ENCODE measurements at regions not wholly inside any gene's neighbourhood (a gene's known extent, or its start where the extent isn't known, plus 50 kb on each side); places are given as distances from the start of the nearest gene placed in this dataset.

DNA sequence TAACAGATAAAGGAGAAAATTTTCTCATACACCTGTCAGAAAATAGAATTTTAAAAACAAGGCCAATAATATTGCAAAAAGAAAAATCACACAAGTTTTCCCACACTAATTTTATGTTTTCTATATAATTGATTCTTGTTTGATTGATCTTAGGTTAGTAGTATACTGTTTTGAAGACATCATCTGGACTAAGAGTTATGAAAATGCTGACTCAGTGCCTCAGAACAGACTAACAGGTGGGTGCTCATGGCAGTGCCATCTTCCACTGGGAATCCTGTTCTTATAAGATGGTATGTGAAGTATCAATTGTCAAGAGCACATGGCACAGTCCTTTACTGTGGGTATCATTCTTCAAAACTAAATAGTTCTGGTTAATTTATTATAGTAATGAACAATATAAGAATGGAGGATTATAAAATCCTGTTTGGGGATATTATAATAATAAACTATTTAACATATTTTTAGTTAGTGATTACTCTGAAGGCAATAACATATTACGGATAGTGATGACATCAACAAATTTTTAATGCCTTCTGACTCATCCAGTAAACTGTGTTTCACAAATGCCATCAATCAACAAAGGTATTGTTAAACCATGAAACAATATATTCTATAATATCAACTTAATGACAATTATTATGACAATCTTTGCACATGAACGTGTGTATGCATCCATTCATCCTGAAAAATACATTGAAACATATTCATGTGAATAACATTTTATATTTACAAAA lies 384.6 kb upstream of the KHDRBS2 start:
- no peaks in the 10 kb centered on the region for H3K4me1 ChIP-seq (ENCODE audit: control insufficient read depth, insufficient read depth, low read length)
- H3K36me3 ChIP-seq (ENCODE audit: control insufficient read depth, insufficient read depth, low read length) = no peaks in the 10 kb centered on the region
- no peak overlapping the region for H3K27ac ChIP-seq (ENCODE audit: low read depth, low read length)
- H3K9me3 ChIP-seq (ENCODE audit: control insufficient read depth, insufficient read depth, low read depth, low read length) = no peaks in the 10 kb centered on the region
- H3K9ac ChIP-seq (ENCODE audit: low read length) = no peak overlapping the region
- no peak overlapping the region for H3K4me3 ChIP-seq (ENCODE audit: low read depth, low read length)
- H3K27me3 ChIP-seq (ENCODE audit: control insufficient read depth, insufficient read depth, low read length) = no peaks in the 10 kb centered on the region

DNA sequence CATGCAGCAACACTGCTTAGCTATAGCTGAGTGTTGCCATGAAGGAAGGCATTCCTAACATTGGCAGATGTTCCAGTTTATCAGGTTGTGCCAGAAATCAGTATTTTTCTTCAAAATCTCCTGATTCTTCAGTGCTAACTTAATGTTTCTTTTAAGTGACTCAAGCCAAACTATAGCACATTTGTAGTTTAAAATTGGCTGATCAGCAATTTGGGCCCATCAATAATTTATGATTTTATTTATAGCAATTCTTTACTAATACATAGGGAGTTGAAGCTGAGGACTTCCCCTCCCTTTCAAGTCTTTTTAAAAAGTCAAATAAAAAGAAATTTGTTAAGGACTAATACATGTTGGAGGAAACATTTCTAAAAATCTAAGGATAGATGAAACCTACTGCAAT lies 383.8 kb upstream of the KHDRBS2 start:
- H3K4me3 ChIP-seq (ENCODE audit: low read depth, low read length) = no peak overlapping the region
- H3K9me3 ChIP-seq (ENCODE audit: control insufficient read depth, insufficient read depth, low read depth, low read length) = no peaks in the 10 kb centered on the region
- H3K27ac ChIP-seq (ENCODE audit: low read depth, low read length) = no peak overlapping the region
- no peaks in the 10 kb centered on the region for H3K36me3 ChIP-seq (ENCODE audit: control insufficient read depth, insufficient read depth, low read length)
- H3K27me3 ChIP-seq (ENCODE audit: control insufficient read depth, insufficient read depth, low read length) = no peaks in the 10 kb centered on the region
- no peaks in the 10 kb centered on the region for H3K4me1 ChIP-seq (ENCODE audit: control insufficient read depth, insufficient read depth, low read length)
- H3K9ac ChIP-seq (ENCODE audit: low read length) = no peak overlapping the region

DNA sequence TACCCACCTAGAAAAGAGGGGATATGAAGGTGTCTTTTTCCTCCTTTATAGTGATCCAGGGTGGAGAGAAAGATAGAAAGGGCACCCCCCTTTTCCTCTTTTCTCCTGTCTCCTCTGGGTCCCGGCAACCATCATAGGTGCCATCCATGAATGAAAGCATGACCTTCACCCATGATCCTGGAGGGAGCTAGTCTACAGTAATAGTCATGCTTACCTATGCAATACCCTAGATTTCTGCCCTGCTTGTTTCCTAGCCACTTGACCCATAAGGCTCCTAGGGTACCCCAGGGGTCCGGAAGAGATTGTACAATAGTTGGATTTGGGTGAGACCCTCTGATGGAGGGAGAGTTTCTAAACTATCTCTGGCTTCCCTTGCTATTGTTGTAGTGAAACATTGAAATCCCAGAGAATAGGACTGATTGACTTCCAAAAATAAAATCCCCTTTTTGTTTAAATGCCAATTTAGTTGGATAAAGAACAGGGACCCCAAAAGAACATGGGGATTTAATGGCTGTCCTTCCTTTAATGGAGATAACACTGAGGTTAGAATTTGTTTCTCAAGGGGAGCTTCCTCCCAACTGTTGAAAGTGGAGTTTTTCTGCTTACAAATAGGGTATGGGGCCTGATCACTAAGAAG lies 366.8 kb upstream of the KHDRBS2 start:
- Histone ChIP-seq H3K4me1 (ENCODE audit: control insufficient read depth, insufficient read depth, low read length) (no peaks in the 10 kb centered on the region), H3K27me3 (ENCODE audit: control insufficient read depth, insufficient read depth, low read length) (no peaks in the 10 kb centered on the region), H3K9me3 (ENCODE audit: control insufficient read depth, insufficient read depth, low read depth, low read length) (peaks cover 57% of the 10 kb centered on the region), H3K36me3 (ENCODE audit: control insufficient read depth, insufficient read depth, low read length) (no peaks in the 10 kb centered on the region), H3K27ac (ENCODE audit: low read depth, low read length) (no peak overlapping the region), H3K9ac (ENCODE audit: low read length) (no peak overlapping the region), H3K4me3 (ENCODE audit: low read depth, low read length) (no peak overlapping the region)

DNA sequence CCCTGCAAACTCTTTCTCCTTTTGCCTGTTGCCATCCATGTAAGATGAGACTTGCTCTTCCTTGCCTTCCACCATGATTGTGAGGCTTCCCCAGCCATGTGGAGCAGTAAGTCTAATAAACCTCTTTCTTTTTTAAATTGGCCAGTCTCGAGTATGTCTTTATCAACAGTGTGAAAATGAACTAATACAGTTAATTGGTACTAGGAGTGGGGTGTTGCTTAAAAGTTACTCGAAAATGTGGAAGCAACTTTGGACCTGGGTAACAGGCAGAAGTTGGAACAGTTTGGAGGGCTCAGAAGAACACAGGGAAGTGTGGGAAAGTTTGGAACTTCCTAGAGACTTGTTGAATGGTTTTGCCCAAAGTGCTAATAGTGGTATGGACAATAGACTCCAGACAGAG lies 359.2 kb upstream of the KHDRBS2 start:
- Histone ChIP-seq H3K4me1 (ENCODE audit: control insufficient read depth, insufficient read depth, low read length) (no peaks in the 10 kb centered on the region), H3K36me3 (ENCODE audit: control insufficient read depth, insufficient read depth, low read length) (no peaks in the 10 kb centered on the region)

DNA sequence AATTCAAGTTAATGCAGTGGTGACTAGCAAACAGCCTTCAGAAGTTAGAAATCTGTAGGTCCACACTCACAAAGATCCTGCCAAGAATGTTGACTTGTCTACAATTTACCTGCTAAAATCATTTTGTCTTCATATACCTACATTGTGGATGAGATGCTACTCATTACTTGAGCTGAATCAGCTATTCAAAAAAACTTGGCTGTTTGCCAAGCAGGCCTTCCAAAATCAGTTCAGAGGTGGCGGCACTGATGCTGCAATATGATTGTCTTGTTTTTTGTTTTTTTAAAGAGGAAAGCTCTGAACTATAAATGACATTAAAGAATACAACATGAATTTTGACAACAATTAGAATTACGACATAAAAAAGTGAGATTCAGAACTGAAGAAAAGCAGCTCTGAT lies 354.7 kb upstream of the KHDRBS2 start:
- H3K4me3 ChIP-seq (ENCODE audit: low read depth, low read length) = no peak overlapping the region
- H3K27me3 ChIP-seq (ENCODE audit: control insufficient read depth, insufficient read depth, low read length) = no peaks in the 10 kb centered on the region
- no peak overlapping the region for H3K9ac ChIP-seq (ENCODE audit: low read length)
- no peak overlapping the region for H3K27ac ChIP-seq (ENCODE audit: low read depth, low read length)
- no peaks in the 10 kb centered on the region for H3K4me1 ChIP-seq (ENCODE audit: control insufficient read depth, insufficient read depth, low read length)
- H3K9me3 ChIP-seq (ENCODE audit: control insufficient read depth, insufficient read depth, low read depth, low read length) = peaks cover 20% of the 10 kb centered on the region
- no peaks in the 10 kb centered on the region for H3K36me3 ChIP-seq (ENCODE audit: control insufficient read depth, insufficient read depth, low read length)

More for the DNA sequence above, 359.2 kb upstream of the KHDRBS2 start:
- no peak overlapping the region for H3K27ac ChIP-seq (ENCODE audit: low read depth, low read length)
- H3K9ac ChIP-seq (ENCODE audit: low read length) = no peak overlapping the region
- no peak overlapping the region for H3K4me3 ChIP-seq (ENCODE audit: low read depth, low read length)
- no peaks in the 10 kb centered on the region for H3K27me3 ChIP-seq (ENCODE audit: control insufficient read depth, insufficient read depth, low read length)
- H3K9me3 ChIP-seq (ENCODE audit: control insufficient read depth, insufficient read depth, low read depth, low read length) = peaks cover 53% of the 10 kb centered on the region

DNA sequence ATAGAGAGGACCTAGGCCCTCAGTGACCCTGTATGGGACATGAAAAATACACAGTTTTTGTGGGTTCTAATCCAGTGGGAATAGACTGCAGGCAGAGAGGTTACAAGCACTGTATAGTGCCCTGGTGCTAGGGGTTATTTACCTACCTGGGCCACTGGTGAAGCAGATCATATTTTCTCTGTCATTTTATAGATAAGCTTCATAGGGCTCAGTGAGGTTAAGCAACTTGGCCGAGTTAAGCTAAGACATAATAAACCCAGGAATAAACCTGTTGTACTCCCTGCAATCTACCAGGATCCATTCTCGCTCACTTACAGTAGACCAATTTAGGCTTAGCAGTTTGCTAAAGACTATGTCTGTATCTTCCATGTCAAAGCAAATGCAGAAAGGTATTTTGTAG lies 340.6 kb upstream of the KHDRBS2 start:
- Histone ChIP-seq H3K4me1 (ENCODE audit: control insufficient read depth, insufficient read depth, low read length) (peaks cover 4% of the 10 kb centered on the region; the same call in 1 of the 2 replicates), H3K4me3 (ENCODE audit: low read depth, low read length) (no peak overlapping the region), H3K27me3 (ENCODE audit: control insufficient read depth, insufficient read depth, low read length) (no peaks in the 10 kb centered on the region), H3K27ac (ENCODE audit: low read depth, low read length) (no peak overlapping the region), H3K9me3 (ENCODE audit: control insufficient read depth, insufficient read depth, low read depth, low read length) (no peaks in the 10 kb centered on the region), H3K36me3 (ENCODE audit: control insufficient read depth, insufficient read depth, low read length) (no peaks in the 10 kb centered on the region), H3K9ac (ENCODE audit: low read length) (no peak overlapping the region)

DNA sequence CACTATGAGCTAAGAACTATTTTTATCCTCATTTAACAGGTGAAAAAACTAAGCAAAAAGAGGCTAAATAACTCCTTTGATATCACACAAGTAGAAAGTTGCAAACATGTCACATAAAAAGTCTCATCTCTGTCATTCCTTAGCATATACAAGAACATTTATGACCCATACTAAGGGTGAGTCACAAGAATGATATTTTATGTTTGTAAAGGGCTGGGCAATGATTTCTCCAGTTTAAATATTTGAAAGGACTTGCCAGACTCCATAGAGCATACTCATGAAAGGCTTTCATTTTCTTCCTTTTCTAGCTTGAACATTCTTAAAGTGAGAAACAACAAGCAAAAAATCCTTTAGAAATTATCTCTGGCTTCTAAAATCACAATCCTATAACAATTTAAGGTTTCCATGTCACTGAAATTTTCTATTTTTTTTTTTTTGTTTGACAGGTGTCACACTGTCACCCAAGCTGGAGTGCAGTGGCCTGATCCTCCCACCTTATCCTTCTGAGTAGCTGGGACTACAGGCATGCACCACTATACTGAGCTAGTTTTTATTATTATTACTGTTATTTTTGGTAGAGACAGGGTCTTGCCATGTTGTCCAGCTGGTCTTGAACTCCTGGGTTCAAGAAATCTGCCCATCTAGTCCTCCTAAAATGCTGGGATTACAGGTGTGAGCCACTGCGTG lies 338.0 kb upstream of the KHDRBS2 start:
- Histone ChIP-seq H3K27me3 (ENCODE audit: control insufficient read depth, insufficient read depth, low read length) (no peaks in the 10 kb centered on the region), H3K4me3 (ENCODE audit: low read depth, low read length) (no peak overlapping the region), H3K36me3 (ENCODE audit: control insufficient read depth, insufficient read depth, low read length) (no peaks in the 10 kb centered on the region), H3K4me1 (ENCODE audit: control insufficient read depth, insufficient read depth, low read length) (no peaks in the 10 kb centered on the region), H3K9me3 (ENCODE audit: control insufficient read depth, insufficient read depth, low read depth, low read length) (no peaks in the 10 kb centered on the region), H3K27ac (ENCODE audit: low read depth, low read length) (no peak overlapping the region), H3K9ac (ENCODE audit: low read length) (no peak overlapping the region)

DNA sequence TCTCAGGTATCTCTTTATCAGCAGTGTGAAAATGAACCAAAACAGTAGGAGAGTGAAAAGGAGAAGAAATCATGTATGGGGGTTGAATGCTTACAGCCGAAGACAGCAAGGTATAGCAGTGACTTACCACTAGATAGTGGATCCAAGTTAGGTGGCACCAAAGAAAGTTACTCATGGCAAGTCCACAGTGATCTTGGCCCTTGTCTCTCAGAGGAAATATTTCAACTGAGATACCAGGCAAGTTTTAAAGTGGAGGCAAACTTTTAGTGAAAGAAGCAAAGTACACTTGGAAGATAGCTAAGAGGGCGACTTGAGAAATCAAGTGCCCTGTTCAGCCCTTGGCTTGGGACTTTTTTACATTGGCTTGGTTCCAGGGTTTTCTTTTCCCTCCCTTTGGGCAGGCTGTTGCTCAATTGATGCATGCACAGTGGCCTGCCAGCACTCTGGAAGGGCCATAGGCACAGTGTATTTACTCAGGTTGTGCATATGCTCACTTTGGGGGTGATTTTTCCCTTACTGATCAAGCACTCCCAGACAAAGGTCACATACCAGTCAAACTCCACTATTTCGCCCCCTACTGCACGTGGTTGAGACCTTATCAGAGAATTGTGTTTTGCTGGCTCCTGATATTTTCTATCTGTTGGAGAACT lies 329.5 kb upstream of the KHDRBS2 start:
- Histone ChIP-seq H3K4me3 (ENCODE audit: low read depth, low read length) (no peak overlapping the region), H3K27me3 (ENCODE audit: control insufficient read depth, insufficient read depth, low read length) (no peaks in the 10 kb centered on the region), H3K4me1 (ENCODE audit: control insufficient read depth, insufficient read depth, low read length) (no peaks in the 10 kb centered on the region), H3K9ac (ENCODE audit: low read length) (no peak overlapping the region), H3K36me3 (ENCODE audit: control insufficient read depth, insufficient read depth, low read length) (no peaks in the 10 kb centered on the region), H3K9me3 (ENCODE audit: control insufficient read depth, insufficient read depth, low read depth, low read length) (peaks cover 17% of the 10 kb centered on the region), H3K27ac (ENCODE audit: low read depth, low read length) (no peak overlapping the region)

DNA sequence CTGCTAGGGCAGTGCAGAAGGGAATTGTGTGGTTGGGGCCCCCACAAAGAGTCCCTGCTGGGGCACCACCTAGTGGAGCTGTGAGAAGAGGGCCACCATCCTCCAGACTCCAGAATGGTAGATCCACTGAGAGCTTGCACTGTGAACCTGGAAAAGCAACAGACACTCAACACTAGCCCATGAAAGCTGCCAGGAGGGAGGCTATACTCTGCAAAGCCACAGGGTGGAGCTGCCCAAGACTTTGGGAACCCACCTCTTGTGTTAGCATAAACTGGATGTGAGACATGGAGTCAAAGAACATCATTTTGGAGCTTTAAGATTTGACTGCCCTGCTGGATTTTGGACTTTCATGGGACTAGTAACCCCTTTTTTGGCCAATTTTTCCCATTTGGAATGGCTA lies 328.4 kb upstream of the KHDRBS2 start:
- no peak overlapping the region for H3K27ac ChIP-seq (ENCODE audit: low read depth, low read length)
- no peak overlapping the region for H3K4me3 ChIP-seq (ENCODE audit: low read depth, low read length)
- peaks cover 2% of the 10 kb centered on the region; the same call in 1 of the 2 replicates for H3K4me1 ChIP-seq (ENCODE audit: control insufficient read depth, insufficient read depth, low read length)
- H3K9me3 ChIP-seq (ENCODE audit: control insufficient read depth, insufficient read depth, low read depth, low read length) = peaks cover 17% of the 10 kb centered on the region
- H3K9ac ChIP-seq (ENCODE audit: low read length) = no peak overlapping the region
- H3K36me3 ChIP-seq (ENCODE audit: control insufficient read depth, insufficient read depth, low read length) = no peaks in the 10 kb centered on the region
- no peaks in the 10 kb centered on the region for H3K27me3 ChIP-seq (ENCODE audit: control insufficient read depth, insufficient read depth, low read length)

DNA sequence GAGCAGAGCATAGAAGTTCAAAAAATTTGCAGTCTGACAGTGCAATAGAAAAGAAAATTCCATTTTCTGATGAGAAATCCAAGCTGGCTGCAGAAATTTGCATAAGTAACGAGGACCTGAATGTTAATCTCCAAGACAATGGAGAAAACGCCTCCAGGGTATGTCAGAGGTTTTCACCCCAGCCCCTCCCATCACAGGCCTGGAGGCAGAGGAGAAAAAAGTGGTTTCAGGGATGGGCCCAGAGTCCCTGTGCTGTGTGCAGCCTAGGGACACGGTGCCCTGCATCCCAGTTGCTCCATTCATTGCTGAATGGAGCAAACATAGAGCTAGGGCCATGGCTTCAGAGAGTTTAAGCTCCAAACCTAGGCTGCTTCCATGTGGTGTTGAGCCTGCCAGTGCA lies 327.9 kb upstream of the KHDRBS2 start:
- H3K36me3 ChIP-seq (ENCODE audit: control insufficient read depth, insufficient read depth, low read length) = no peaks in the 10 kb centered on the region
- peaks cover 17% of the 10 kb centered on the region for H3K9me3 ChIP-seq (ENCODE audit: control insufficient read depth, insufficient read depth, low read depth, low read length)
- H3K9ac ChIP-seq (ENCODE audit: low read length) = no peak overlapping the region
- no peak overlapping the region for H3K27ac ChIP-seq (ENCODE audit: low read depth, low read length)
- no peaks in the 10 kb centered on the region for H3K27me3 ChIP-seq (ENCODE audit: control insufficient read depth, insufficient read depth, low read length)
- H3K4me3 ChIP-seq (ENCODE audit: low read depth, low read length) = no peak overlapping the region
- peaks cover 6% of the 10 kb centered on the region; the same call in 1 of the 2 replicates for H3K4me1 ChIP-seq (ENCODE audit: control insufficient read depth, insufficient read depth, low read length)

DNA sequence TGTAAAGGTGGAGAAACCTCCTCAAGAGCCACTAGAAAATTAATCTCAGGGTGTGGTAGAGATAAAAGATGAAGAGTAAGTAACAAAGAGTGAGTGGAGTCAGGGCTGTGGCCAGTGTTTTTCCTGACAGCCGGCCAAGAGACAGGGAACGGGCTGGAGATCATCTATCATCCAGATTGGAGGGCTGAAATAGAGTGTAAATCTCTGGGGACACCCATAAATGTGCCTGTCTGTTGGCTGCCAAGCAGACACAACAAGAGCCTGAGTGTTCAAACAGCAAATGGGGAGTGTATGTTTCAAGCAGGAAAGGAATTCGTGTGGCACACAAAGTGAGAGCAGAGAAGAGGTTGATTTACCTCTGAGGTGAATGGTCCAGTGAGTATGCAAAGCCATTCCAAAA lies 326.4 kb upstream of the KHDRBS2 start:
- Histone ChIP-seq H3K27ac (ENCODE audit: low read depth, low read length) (no peak overlapping the region), H3K9ac (ENCODE audit: low read length) (no peak overlapping the region), H3K4me1 (ENCODE audit: control insufficient read depth, insufficient read depth, low read length) (peaks cover 6% of the 10 kb centered on the region; the same call in 1 of the 2 replicates), H3K36me3 (ENCODE audit: control insufficient read depth, insufficient read depth, low read length) (no peaks in the 10 kb centered on the region), H3K9me3 (ENCODE audit: control insufficient read depth, insufficient read depth, low read depth, low read length) (peaks cover 17% of the 10 kb centered on the region), H3K27me3 (ENCODE audit: control insufficient read depth, insufficient read depth, low read length) (no peaks in the 10 kb centered on the region), H3K4me3 (ENCODE audit: low read depth, low read length) (no peak overlapping the region)

Measured in HUES6 (cell line).